NT2/D1 (cell line): ENCODE measurements at regions not wholly inside any gene's neighbourhood (a gene's known extent, or its start where the extent isn't known, plus 50 kb on each side); places are given as distances from the start of the nearest gene placed in this dataset.

ENCODE experiments used
- SUZ12 ChIP-seq: IDR thresholded peaks from 2 replicates; pipeline ENCODE4 v1.6.1; 2011; ENCODE audit not compliant: insufficient read length, insufficient read depth; ENCODE audit errors: extremely low read depth
- ZNF274 ChIP-seq: IDR thresholded peaks from 2 replicates; pipeline ENCODE4 v1.6.1; 2011; ENCODE audit warnings: mild to moderate bottlenecking, low read depth, low read length

- TF ChIP-seq SUZ12 (no peak), ZNF274 (no peak)
These were observed 435.0 kb upstream of the KIF2B start for GRCh38 chr17:53387745-53388144.
